HG03354 (cell line): ENCODE measurements at regions not wholly inside any gene's neighbourhood (a gene's known extent, or its start where the extent isn't known, plus 50 kb on each side); places are given as distances from the start of the nearest gene placed in this dataset.
A peak's percentile ranks its signal among the peaks of the same experiment; 100 is the strongest.

Experiments used
- ATAC-seq: cut with Tn5 transposase; IDR thresholded peaks from one replicate; pipeline ENCODE4 v1.9.1; 2021; ENCODE audit warnings: mild to moderate bottlenecking; ENCODE audit not compliant: unreplicated experiment, poor library complexity, severe bottlenecking

- ATAC-seq = no peak
Measured at GRCh38 chr9:19615036-19615624, 173.7 kb downstream of the SLC24A2 start.

DNA sequence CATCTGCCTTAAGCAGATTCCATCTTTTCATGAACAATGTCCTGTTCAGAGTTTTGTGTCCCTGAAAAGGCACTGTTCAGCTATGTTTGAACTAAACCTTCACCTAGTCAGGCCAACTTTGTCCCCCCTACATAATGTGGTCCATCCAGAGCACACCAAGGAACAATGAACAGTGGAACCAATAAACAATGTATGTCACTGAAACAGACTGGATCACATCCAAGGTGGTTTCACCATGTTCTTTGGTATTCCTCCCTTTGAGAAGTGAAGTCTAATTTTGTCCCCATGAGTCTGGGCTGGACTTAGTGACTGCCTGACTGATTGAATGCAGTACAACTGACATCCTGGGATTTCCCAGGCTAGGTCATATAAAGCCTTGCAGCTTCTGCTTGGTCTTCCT, 174.5 kb downstream of the SLC24A2 start:
- ATAC-seq = no peak

- no peak for ATAC-seq
Measured at GRCh38 chr9:19600538-19600937, 188.3 kb downstream of the SLC24A2 start.

GRCh38 chr9:19598722-19599121, 189.9 kb downstream of the ACER2 start:
- no peak for ATAC-seq

GRCh38 chr9:19597176-19597575, 188.4 kb downstream of the ACER2 start:
- no peak for ATAC-seq

- no peak for ATAC-seq
Measured at GRCh38 chr9:19595003-19595402, 186.2 kb downstream of the ACER2 start.

GRCh38 chr9:19587678-19588077, 178.9 kb downstream of the ACER2 start:
- no peak for ATAC-seq

GRCh38 chr9:19583890-19584289, 175.1 kb downstream of the ACER2 start:
- ATAC-seq = no peak

- no peak for ATAC-seq
Measured at GRCh38 chr9:19577411-19577810, 168.6 kb downstream of the ACER2 start.

GRCh38 chr9:19568946-19569345, 160.1 kb downstream of the ACER2 start:
- ATAC-seq = no peak

DNA sequence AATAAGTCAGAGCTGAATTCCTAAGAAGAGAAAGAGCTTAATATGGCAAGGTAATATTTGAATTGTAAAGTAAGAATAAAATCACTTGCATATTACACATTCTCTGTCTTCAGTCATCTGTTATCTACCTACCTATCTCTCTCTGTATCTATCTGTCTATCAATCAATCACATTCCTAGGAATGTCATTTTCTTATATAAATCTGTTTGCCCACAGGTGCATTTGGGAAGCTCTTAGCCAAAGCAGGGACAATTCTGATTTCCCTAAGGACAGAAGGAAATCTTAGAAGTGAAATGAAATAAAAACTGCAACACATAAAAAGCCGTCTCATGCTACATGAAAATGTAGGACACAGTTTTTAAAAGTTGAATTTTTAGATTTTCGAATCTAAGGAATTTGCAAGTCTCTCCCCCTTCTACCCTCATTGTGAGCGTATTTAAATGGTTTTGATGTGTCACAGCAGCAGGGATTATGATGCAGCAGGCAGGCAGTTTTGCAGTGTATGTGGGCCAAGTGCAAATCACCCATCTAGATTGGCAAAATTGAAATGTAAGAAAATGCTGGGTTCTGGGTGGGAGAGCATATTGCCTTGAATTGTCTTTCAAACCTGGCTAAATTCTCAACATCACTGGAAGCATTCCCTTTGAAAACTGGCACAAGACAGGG, 155.7 kb downstream of the ACER2 start:
- ATAC-seq = no peak

GRCh38 chr9:19555214-19555613, 146.4 kb downstream of the ACER2 start:
- ATAC-seq = no peak

DNA sequence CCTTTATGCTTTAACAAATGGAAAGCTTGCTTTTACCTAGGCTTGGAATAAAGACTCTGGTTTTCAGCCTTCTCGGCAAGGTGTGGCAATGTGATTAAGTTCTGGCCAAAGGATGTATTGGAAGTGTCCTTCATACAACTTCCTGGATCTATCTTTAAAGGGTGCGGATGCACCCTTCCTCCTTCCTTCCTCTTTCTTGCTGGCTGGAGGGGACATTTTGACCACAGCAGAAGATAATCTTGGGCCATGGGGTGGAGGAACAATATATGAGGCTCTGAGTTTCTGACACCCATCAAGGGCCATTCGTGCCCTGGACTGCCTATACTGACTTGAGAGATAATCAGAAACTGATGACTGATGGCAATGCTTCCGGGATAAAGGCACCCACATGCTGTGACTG, 145.7 kb downstream of the ACER2 start:
- no peak for ATAC-seq

DNA sequence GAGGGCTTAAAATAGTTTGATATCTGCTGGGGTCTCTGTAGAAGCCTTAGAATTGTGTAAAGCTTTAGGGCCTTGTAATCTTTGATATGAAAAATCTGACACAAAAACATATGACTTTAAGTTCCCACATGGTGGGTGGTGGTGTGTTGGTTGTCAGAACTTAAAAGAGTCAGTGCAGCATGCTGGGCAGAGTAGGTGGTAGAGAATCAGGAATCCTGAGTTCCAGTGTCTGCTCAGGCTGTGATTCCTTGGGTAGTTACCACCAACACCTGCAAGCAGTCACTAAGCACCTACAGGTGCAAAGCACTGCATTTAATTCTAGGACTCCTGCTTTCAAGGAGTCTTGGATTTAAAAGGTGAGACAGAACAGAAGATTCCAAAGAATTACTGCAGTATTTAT, 144.6 kb downstream of the ACER2 start:
- no peak for ATAC-seq

GRCh38 chr9:19552282-19553105, 143.7 kb downstream of the ACER2 start:
- no peak for ATAC-seq

GRCh38 chr9:19551124-19551929, 142.5 kb downstream of the ACER2 start:
- ATAC-seq = peak; percentile 45

DNA sequence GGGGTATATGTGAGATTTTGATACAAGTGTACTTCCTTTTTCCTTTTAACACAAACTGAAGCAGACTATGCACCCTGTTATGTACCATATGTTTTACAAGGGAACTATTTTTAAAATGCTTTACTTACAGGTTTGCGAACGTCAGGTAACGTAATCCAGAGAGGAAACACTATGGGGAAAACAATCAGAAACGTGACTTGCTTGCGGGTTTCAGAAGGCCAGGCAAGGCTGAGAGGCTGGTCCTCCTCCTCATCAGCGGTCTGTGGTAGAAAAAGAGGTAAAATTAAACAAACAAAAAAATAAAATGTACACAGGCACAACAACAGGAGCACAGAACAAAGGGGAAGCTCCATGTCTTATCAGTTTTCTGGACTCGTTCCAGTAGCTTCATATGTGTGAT, 141.2 kb downstream of the ACER2 start:
- ATAC-seq = no peak

DNA sequence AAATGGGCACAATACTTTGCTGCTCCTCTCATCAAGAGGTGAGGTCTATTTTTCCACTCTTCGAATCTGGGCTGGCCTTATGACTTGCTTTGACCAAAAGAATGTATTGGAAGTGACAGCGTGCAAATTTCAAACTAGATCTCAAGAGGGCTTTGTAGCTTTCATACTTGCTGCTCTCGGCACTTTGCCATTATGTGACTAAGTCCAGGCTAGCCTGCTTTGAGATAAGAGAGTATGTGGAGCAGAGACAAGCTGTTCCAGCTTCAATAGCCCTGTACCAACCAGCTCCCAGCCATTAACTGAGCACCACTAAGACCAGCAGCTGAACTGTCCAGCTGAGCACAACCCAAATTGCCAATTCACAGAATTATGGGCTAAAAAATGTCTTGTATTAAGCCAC, 124.6 kb downstream of the ACER2 start:
- ATAC-seq = no peak

- no peak for ATAC-seq
Measured at GRCh38 chr9:19527663-19528062, 118.9 kb downstream of the ACER2 start.

- ATAC-seq = no peak
Measured at GRCh38 chr9:19522558-19522957, 113.7 kb downstream of the ACER2 start.
